BE2C (cell line): ENCODE measurements at regions not wholly inside any gene's neighbourhood (a gene's known extent, or its start where the extent isn't known, plus 50 kb on each side); places are given as distances from the start of the nearest gene placed in this dataset.

Experiments
- DNase-seq: peaks from one replicate; pipeline ENCODE4 v3.0.0-alpha.2; 2020
- H3K27me3 ChIP-seq: fragments of 250-450 bp; sonication (Bioruptor Pico); 2 replicates; pipeline ENCODE4 v1.5.1; 2020; ENCODE audit warnings: mild to moderate bottlenecking
- H3K36me3 ChIP-seq: fragments of 250-450 bp; sonication (Bioruptor Pico); 2 replicates; pipeline ENCODE4 v1.5.1; 2020; ENCODE audit warnings: mild to moderate bottlenecking
- H3K4me1 ChIP-seq: fragments of 250-450 bp; sonication (Bioruptor Pico); 2 replicates; pipeline ENCODE4 v1.5.1; 2020
- H3K4me3 ChIP-seq: 2 replicates; pipeline ENCODE4 v1.5.1; 2011; ENCODE audit warnings: low read depth, low read length
- H3K9me3 ChIP-seq: fragments of 250-450 bp; sonication (Bioruptor Pico); 2 replicates; pipeline ENCODE4 v1.5.1; 2020
- CTCF ChIP-seq: IDR thresholded peaks from 2 replicates; pipeline ENCODE4 v1.5.1; 2012; ENCODE audit warnings: mild to moderate bottlenecking, low read depth, low read length

- H3K4me3 ChIP-seq = no peak overlapping the region
- H3K4me1 ChIP-seq = peaks cover 2% of the 10 kb centered on the region; the same call in 1 of the 2 replicates
- H3K36me3 ChIP-seq = no peaks in the 10 kb centered on the region
- no peak for DNase-seq
- H3K9me3 ChIP-seq = no peaks in the 10 kb centered on the region
- TF ChIP-seq CTCF = no peak
- no peaks in the 10 kb centered on the region for H3K27me3 ChIP-seq
Observed at GRCh38 chr1:106910798-106911197, 145.7 kb upstream of the PRMT6 start.

GRCh38 chr1:106912131-106912530, 144.3 kb upstream of the PRMT6 start:
- TF ChIP-seq CTCF = no peak
- Histone ChIP-seq H3K4me3 (no peak overlapping the region), H3K27me3 (no peaks in the 10 kb centered on the region), H3K9me3 (no peaks in the 10 kb centered on the region), H3K36me3 (no peaks in the 10 kb centered on the region), H3K4me1 (peaks cover 2% of the 10 kb centered on the region; the same call in 1 of the 2 replicates)
- DNase-seq = no peak

DNA sequence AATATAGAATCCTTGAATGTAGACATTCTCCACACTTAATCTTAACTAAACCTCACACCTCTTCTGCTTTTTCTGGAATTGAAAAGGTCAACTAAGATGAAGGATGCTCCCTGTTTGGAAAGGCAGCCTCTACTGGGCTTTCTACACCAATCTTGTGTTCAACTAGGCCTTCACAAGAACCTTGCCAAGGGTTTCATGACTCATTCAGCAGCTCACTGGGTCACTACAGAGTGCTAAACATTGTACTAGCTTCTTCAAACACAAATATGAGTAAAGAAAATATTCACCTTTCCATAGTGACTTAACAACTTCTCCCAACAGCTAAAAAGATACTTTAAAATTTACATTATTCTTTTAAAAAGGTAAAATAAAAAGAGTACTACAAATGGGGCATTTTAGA, 135.3 kb upstream of the PRMT6 start:
- Histone ChIP-seq H3K27me3 (no peaks in the 10 kb centered on the region), H3K4me1 (no peaks in the 10 kb centered on the region), H3K4me3 (no peak overlapping the region), H3K9me3 (no peaks in the 10 kb centered on the region), H3K36me3 (no peaks in the 10 kb centered on the region)
- no peak for TF ChIP-seq CTCF
- DNase-seq = no peak

DNA sequence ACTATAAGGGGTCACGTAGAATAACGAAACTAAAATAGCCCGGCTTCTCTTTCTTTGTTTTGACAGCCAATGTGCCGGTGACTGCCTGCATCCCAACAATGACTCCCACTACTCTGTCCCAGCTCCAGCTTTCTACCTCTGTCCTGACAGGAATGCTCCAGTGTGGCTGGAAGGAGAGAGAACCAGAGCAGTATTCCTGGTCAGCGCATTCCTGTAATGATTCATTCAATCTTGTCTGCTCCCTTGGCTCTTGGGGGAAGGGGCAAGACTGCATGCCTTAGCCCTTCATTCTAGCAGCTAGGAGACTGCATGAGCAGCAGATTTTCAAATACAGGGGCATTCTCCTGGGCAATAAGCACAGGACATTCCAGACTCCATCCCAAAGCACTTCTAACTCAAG, 132.1 kb upstream of the PRMT6 start:
- no peak for TF ChIP-seq CTCF
- H3K4me1 ChIP-seq = no peaks in the 10 kb centered on the region
- no peaks in the 10 kb centered on the region for H3K9me3 ChIP-seq
- no peak for DNase-seq
- H3K36me3 ChIP-seq = no peaks in the 10 kb centered on the region
- no peaks in the 10 kb centered on the region for H3K27me3 ChIP-seq
- H3K4me3 ChIP-seq = no peak overlapping the region

DNA sequence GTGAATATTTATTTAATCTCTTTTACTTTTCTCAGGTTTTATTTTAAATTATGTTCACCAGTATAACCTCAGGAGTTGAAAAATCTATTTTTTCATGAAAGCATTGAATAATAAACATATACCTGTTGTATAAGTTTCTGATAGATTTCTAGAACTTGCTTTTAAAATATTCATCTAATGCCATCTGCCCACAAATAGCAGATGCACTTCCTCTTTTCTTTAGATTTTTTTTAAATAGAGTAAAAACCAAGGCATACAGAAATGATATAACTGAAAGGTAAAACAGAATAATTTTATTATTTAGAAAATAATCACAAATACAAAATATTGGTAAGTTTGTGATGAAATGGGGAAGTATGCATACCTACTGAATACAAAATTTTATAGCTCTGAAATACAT, 130.7 kb upstream of the PRMT6 start:
- TF ChIP-seq CTCF = no peak
- Histone ChIP-seq H3K27me3 (no peaks in the 10 kb centered on the region), H3K36me3 (no peaks in the 10 kb centered on the region), H3K4me1 (no peaks in the 10 kb centered on the region), H3K9me3 (no peaks in the 10 kb centered on the region), H3K4me3 (no peak overlapping the region)
- no peak for DNase-seq

GRCh38 chr1:106926803-106927582, 129.5 kb upstream of the PRMT6 start:
- no peak for DNase-seq
- no peaks in the 10 kb centered on the region for H3K9me3 ChIP-seq
- H3K36me3 ChIP-seq = no peaks in the 10 kb centered on the region
- no peak overlapping the region for H3K4me3 ChIP-seq
- no peaks in the 10 kb centered on the region for H3K27me3 ChIP-seq
- H3K4me1 ChIP-seq = no peaks in the 10 kb centered on the region
- no peak for TF ChIP-seq CTCF
